ENCODE measurements at regions not wholly inside any gene's neighbourhood (a gene's known extent, or its start where the extent isn't known, plus 50 kb on each side); places are given as distances from the start of the nearest gene placed in this dataset.

- TF ChIP-seq JUNB (IDR thresholded peaks at IDR 0.05; ENCODE audit: unreplicated experiment): no peak
- no peak for TF ChIP-seq EZH2 (IDR thresholded peaks at IDR 0.05; ENCODE audit: low read depth, unreplicated experiment)
- no peak for TF ChIP-seq NANOG (IDR thresholded peaks at IDR 0.05; ENCODE audit: borderline replicate concordance)
- no peak for TF ChIP-seq CTCF (conservative IDR thresholded peaks at IDR 0.05; ENCODE audit: low read depth in 2 of 2)
- no peak for TF ChIP-seq CREB1 (CRISPR knock-in tag; IDR thresholded peaks at IDR 0.05; ENCODE audit: low read depth)
- TF ChIP-seq POLR2AphosphoS5 (IDR thresholded peaks at IDR 0.05; ENCODE audit: low read depth): no peak
- TF ChIP-seq STAT1 (IDR thresholded peaks at IDR 0.05; ENCODE audit: unreplicated experiment): no peak
- no peak for TF ChIP-seq EZH2phosphoT487 (IDR thresholded peaks at IDR 0.05; ENCODE audit: unreplicated experiment)
- no peak for TF ChIP-seq REST (IDR thresholded peaks at IDR 0.05; ENCODE audit: unreplicated experiment)
- no peak for TF ChIP-seq ZNF331 (CRISPR knock-in tag; IDR thresholded peaks at IDR 0.05; ENCODE audit: low read depth)
- TF ChIP-seq ZNF462 (CRISPR knock-in tag; IDR thresholded peaks at IDR 0.05): no peak
Observed at GRCh38 chr14:45807178-45807899, 554.3 kb upstream of the MIS18BP1 start.

All from GM23338 (cell line).